ENCODE measurements at regions not wholly inside any gene's neighbourhood (a gene's known extent, or its start where the extent isn't known, plus 50 kb on each side); places are given as distances from the start of the nearest gene placed in this dataset.
"Not testable (repeated sequence)": the region's sequence is repeated elsewhere in the genome, so short reads cannot be mapped to it uniquely, and the experiment has no call there.

- no peak for DNase-seq
Measured at GRCh38 chr14:99006276-99006675, 265.7 kb downstream of the BCL11B start.

- DNase-seq: no peak
Measured at GRCh38 chr14:99007795-99008194, 264.2 kb downstream of the BCL11B start.

GRCh38 chr14:99009871-99010270 lies 262.1 kb downstream of the BCL11B start:
- no peak for DNase-seq

- DNase-seq: no peak
Measured at GRCh38 chr14:99011385-99011784, 260.6 kb downstream of the BCL11B start.

GRCh38 chr14:99012703-99013102 lies 259.3 kb downstream of the BCL11B start:
- no peak for DNase-seq

GRCh38 chr14:99015833-99016232 lies 256.2 kb downstream of the BCL11B start:
- DNase-seq: no peak

GRCh38 chr14:99023371-99023770 lies 248.6 kb downstream of the BCL11B start:
- no peak for DNase-seq

GRCh38 chr14:99024926-99025325 lies 247.1 kb downstream of the BCL11B start:
- DNase-seq: no peak

GRCh38 chr14:99025418-99025817 lies 246.6 kb downstream of the BCL11B start:
- DNase-seq: no peak

- no peak for DNase-seq
Measured at GRCh38 chr14:99026471-99026870, 245.5 kb downstream of the BCL11B start.

- DNase-seq: no peak
Measured at GRCh38 chr14:99028041-99028440, 244.0 kb downstream of the BCL11B start.

GRCh38 chr14:99028521-99028920 lies 243.5 kb downstream of the BCL11B start:
- no peak for DNase-seq

GRCh38 chr14:99029145-99029915 lies 242.7 kb downstream of the BCL11B start:
- no peak for DNase-seq

- DNase-seq: no peak
Measured at GRCh38 chr14:99029916-99030305, 242.1 kb downstream of the BCL11B start.

GRCh38 chr14:99030454-99030853 lies 241.5 kb downstream of the BCL11B start:
- DNase-seq: no peak

GRCh38 chr14:99032759-99033158 lies 239.2 kb downstream of the BCL11B start:
- no peak for DNase-seq

GRCh38 chr14:99033951-99034350 lies 238.0 kb downstream of the BCL11B start:
- DNase-seq: no peak

- DNase-seq: no peak
Measured at GRCh38 chr14:99034711-99035171, 237.3 kb downstream of the BCL11B start.

GRCh38 chr14:99035268-99035667 lies 236.7 kb downstream of the BCL11B start:
- no peak for DNase-seq

- DNase-seq: no peak
Measured at GRCh38 chr14:99035712-99036610, 236.0 kb downstream of the BCL11B start.

- no peak for DNase-seq
Measured at GRCh38 chr14:99036611-99037293, 235.2 kb downstream of the BCL11B start.

GRCh38 chr14:99037326-99037725 lies 234.7 kb downstream of the BCL11B start:
- not testable (repeated sequence) for DNase-seq

- no peak for DNase-seq
Measured at GRCh38 chr14:99037777-99038430, 234.1 kb downstream of the BCL11B start.

Data from DMS53 (cell line).